ENCODE measurements at regions not wholly inside any gene's neighbourhood (a gene's known extent, or its start where the extent isn't known, plus 50 kb on each side); places are given as distances from the start of the nearest gene placed in this dataset.
A peak's percentile ranks its signal among the peaks of the same experiment; 100 is the strongest.

DNA sequence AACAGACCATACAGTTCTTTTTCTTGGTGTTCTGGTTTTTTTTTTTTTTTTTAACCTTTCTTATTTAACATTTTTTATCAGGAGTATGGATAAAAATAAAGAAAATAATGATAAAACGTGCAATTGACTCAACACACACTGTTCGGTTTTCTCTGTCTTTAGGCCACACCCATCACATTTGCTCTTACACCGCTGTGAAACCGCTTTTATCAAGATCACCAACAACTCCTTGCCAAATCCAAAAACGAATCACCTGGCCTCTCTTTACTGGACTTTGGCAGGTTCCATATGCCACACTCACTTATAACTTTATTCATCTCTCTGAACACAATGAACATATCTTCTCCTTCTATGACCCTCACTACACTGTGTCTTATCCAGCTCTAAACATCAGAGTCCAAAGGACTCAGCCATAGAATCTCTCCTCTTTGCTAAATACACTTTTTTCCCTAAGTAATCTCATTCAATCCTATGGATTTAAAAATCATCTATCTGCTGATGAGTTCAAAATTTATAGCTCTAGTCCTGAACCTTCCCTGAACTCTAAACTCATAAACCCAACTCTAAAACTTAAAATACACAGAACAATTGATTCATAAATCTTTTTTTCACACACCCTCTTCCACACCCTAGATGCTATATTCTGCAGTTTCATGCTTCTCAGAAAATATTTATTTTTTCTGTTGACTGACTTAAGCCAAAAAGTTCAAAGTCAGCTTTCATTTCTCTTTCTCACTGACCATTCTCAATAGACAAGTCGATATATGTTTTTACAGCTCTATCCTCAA, 800.6 kb upstream of the SOX9 start:
- no peak for DNase-seq (ENCODE audit: low read depth)

DNA sequence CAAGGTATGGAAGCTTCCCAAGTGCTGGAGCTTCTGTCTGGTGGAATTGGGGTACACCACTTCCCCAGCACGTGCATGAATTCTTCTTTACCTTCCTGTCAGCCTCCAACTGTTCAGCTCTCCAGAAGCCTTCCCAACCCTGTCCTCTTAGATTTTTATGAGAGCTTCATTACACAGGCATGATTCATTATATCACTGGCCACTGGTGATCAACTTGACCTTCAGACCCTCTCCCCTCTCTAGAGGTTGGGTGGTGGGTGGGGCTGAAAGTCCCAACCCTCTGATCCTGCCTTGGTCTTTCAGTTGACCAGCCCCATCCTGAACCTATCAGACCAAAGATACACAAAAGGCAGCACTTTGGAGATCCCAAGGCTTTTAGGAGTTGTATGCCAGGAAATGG, 795.7 kb upstream of the SOX9 start:
- no peak for DNase-seq (ENCODE audit: low read depth)

DNA sequence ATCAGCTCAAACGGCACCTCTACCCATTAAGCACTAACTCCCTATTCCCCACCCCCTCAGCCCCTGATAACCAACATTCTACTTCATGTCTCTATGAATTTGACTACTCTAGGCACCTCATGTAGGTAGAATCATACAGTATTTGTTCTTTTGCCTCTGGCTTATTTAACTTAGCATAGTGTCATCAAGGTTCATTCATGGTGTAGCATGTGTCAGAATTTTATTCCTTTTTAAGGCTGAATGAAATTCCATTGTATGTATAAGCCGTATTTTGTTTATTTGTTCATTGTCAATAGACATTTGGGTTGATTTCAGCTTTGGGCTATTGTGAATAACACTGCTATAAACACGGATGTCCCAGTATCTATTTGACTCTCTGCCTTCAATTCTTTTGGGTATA, 794.9 kb upstream of the SOX9 start:
- no peak for DNase-seq (ENCODE audit: low read depth)

DNA sequence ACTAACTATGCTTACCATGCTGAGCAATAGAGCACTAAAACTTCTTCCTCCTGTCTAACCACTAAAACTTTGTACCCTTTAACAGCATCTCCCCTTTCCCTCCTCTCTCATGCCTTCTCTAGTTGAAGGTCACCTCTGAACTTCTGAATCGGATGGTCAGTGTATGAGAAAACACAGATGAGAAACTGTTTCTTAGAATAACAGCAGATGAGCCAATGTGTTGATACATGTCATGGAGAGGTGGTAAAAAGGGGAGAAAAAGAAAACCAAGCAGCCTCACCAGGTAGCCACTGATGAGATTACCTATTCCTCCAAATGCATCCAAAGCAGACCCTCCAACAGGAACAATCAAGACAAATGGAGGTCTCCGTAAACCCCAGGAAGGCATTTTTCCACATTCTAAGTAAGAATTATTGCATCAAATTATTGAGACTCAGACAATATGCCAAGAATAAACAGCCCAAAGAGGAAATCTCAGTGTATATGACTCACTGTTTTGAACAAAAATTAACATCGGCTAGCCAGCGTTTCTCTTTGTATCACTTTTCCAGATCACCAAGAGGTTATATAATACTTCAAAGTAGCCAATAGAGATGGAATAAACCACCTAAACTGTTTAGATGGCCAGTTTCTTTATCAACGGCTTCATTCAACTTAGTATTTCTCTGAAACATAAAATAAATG, 793.3 kb upstream of the SOX9 start:
- peak; percentile 43 for DNase-seq (ENCODE audit: low read depth)

DNA sequence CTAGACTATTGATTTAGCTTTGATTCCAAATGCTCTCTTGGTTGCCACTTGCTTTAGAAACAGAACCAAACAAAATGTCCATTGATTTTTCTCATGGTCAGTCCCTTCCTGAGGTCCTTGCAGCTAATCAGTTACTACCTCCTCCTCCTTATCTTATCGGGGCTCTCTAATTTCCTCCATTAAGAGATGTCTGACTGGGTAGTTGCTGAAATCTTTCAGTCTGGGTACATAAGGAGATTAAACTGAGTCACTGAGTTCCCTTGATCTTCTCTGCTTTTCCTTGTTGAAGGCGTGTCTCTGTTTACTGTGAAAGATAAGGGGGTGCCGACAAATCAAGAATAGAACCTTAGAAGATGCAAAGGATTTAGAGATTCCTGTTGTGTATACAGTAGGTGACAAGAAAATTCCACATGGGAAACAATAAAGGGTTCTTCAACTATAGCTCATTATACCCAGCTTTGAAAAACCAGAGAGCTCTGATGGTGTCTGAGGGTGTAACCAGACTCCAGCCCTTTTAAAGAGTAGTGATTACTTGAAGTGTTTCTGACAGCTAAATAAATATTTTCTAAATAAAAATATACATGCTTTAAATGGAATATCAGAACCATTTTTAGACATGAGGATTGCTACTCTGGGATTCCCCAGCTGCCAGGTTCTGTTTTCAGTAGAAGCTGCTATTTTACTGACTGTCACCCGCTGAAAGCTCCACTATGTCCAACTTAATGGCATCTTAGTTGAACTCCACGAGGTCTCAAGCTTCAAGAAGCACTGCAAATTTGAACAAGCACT, 791.3 kb upstream of the SOX9 start:
- no peak for DNase-seq (ENCODE audit: low read depth)

DNA sequence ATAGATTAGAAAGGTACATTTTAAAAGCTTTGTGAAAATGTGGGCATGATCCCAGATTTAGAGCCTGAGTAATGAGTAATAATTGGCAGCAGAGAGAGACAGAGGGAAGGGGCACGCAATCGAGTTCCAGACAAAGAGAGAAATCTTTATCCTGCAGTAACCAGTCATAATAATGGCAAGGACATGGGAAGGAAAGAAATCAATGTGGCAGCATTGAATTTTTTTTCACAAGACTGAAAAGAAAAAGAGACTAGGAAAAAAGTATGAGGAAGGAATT, 790.8 kb upstream of the SOX9 start:
- no peak for DNase-seq (ENCODE audit: low read depth)

DNA sequence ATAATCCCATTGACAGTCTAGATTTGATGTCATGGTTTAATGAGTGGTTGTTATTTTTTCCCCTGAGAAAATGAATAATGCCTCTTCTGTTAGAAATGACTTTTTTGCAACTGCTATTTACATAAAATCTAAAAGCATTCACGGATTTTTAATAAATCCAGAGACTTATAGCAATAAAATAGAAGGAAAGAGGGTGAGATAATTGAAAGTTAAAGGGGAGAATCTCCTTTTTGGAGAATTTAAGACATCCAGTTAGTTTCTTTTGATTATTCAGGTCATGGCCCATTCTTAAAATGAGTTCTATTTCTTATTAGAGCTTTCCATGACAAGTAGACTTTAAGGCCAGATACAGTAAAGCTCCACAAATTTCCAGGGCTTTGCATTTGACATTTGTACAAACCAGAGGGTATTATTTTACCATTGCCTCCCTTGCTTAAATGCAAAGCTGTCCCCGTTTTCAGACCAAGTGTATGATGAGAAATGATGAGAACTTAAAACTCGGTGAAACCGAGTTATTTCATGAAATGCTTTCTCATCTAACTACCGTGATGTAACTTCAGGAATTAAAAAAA, 789.0 kb upstream of the SOX9 start:
- no peak for DNase-seq (ENCODE audit: low read depth)

DNA sequence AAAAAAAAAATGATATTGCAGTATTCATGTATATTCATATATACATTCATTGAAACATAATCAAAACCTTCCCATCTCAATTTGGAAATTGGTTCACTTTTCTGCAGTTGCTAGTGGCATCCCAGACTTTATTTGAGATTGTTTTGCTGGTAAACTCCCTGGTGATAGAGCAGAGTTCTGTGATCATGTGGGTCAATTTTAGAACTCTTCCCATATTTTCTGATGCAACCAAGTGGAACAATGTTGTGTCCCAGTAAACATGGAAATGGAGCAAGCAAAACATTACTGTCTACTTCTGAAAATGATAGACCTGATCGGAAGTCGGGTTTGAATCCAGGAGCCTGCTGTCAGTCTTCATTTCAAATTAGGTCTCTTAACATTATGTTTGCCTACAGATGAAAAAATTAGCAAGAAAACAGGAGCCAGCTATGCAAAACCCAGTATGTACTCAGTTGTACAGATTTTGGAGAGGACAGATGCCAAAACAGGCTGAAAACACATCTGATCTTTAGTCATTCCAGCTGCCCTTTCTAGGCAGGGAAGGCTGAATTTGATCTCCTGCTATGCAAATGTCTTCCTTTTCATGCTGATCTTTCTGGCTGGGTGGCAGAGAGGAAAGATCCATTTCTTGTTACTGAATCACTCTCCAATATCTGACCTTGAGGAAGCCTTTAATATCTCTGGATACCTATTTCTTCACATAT, 786.6 kb upstream of the SOX9 start:
- no peak for DNase-seq (ENCODE audit: low read depth)

DNA sequence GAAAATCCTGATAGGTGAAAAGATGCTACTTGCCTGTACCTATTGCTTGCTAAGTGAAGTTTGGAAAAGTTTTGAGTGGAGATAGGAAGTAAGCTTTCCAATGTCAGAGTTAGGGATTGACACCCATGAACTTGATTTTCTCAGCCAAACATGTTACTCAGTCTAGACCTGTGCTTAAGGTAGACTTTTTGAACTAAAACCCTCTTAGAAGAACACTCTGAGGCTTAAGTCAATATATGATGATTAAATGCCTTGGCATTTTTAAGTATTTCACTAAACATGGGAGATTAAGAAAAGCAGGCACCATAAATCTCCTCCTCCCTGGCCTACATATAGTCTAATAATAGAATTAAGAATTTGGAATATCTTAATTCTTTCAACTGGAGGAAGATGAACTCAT, 785.6 kb upstream of the SOX9 start:
- DNase-seq (ENCODE audit: low read depth) = no peak

DNA sequence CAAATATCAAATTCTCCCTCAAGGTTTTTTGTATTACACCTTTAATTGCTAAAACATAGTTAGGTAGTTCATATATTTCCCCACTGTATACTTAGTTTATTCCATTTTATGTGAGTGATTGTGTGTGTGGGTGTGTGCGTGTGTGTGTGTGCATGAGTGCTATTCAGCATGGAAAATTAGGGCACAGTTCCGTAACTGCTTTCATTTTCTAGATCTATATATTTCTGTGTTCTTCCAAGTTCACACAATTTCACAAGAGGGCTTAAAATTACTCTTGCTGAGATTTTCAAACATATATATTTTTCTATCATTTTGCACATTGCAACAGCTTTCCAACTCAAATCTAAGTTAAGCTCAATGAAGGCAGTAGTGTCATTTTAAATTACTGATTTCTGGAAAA, 782.9 kb upstream of the SOX9 start:
- DNase-seq (ENCODE audit: low read depth) = no peak

DNA sequence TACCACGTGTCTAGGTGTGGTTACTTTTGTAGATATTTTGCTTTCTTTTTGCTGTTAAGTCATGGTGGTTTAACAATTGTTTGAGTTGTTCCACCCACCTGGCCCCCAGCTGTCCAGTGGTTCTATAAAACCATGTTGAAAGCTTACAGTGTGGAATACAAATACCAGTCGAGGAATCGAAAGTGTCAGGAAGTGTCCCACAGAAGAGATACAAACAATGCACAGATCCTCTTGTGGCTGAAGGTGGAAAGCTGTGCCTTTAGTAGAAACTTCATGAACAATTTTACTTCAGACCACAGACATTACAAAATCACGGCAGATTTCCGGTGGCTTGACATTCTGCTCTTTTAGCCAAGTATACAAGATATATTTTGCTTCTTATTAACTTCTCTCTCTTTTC, 782.4 kb upstream of the SOX9 start:
- peak; percentile 67 for DNase-seq (ENCODE audit: low read depth)

DNA sequence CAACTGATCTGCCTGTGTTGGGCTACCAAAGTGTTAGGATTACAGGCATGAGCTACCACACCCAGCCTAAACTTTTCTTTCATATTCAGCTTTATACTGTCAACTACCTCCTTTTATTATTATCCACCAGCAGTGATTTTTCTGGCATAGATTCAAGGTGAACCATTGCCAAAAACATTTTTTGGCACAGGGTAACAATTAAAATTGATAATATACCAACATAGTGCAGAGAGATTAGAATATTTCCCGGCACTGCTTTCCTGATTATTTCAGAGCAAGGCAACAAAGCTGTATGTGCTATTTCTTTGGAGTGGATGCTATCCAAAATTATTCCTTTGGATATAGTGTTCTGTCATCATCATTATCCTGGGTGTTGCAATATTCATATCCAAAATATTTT, 781.6 kb upstream of the SOX9 start:
- no peak for DNase-seq (ENCODE audit: low read depth)

DNA sequence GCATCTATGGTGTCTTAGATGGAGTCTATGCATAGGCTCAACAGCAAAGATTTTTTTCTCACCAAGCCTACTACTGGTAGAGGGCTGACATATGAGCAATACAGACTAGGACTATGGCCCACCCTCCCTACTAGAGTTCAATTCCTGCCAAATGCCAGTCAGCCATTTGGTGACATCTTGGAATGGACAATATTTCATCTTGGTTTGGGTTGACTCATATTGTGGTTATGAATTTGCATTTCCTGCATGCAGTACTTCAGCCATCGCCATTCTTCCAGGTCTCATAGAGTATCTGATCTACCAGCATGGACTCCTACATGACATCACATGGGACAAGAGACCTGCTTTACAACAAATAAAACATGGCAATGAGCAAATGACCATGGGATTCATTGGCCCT, 778.1 kb upstream of the SOX9 start:
- DNase-seq (ENCODE audit: low read depth) = peak; percentile 63

DNA sequence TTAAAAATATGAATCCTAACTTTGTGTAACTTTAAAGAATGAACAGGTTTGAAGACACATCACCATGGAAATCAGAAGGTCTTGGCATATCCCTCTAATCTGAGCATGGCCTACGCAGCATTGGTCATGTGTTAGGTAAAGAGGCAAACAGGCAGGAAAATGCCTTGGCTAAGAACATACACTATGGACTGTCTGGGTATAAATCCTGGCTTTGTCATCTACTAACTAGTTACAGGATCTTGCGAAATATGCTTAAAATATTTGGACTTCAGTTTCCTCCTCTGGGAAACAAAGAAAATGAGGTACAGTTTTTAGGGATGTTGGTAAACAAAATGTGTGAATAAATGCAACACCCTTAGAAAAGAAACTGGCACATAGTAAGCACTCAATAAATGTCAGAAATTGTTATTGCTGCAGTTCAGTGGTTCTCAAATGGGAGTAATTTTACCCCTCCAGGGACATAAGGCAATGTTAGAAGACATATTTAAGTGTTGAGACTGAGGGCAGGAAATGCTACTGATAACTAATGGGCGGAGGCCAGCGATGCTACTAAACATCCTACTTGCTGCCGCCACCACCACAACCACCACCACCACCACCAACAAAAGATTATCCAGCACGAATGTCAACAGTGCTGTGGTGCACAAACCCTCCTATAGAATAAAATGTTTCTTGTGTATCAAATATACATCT, 770.8 kb upstream of the SOX9 start:
- no peak for DNase-seq (ENCODE audit: low read depth)

DNA sequence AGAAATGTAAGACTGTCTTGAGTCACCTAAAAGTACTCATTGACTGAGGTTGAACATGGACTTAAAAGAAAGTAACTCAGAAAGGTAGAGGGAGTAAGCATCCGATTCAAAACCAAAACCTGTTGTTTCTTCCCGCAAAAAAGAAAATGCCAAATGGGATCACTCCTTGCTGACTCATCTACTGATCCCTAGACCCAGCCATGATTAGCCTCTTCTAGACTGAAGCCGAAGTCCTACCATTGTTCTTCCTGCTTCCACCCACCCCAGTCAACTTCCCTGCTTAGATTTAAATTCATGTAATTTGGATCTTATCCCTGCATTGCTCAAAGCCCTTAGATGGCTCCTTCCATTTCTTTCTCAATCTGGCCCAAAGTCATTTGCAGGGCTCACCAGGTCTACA, 760.5 kb upstream of the SOX9 start:
- peak; percentile 33 for DNase-seq (ENCODE audit: low read depth)

DNA sequence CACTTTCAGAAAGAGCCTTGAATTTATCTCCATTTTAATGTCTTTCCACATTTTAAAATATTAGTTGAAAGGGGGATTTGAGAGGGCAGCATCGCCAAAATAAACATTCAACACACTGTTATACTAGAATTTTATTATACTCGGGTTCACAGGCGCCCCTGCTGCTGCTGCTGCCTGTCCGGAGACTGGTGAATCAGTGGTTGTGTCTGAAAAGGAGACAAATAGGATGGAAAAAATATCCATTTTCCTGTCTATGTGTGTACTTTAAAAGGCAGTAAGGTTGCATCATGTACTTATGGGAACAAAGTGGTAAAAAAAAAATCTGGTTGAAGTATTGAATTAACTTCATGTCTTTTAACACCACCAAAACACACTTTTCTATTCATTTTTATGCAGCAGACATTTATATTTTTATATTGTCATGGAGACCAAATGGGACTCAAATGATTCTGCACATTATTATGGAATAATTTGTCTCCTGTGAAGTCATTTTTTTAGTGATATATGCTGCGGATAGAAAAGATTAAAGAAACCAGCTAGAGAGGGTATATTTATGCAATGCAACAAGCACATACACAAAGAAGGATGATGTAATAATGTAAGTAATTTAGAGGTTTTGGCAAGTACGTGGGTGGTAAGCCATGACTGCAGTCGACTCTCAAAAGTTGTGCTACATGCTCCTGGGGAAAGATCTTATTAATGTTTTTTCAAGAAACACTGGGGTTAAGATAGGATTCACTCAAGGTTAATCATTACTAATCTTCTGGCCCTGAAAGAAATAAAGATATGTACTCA, 759.0 kb upstream of the SOX9 start:
- no peak for DNase-seq (ENCODE audit: low read depth)

DNA sequence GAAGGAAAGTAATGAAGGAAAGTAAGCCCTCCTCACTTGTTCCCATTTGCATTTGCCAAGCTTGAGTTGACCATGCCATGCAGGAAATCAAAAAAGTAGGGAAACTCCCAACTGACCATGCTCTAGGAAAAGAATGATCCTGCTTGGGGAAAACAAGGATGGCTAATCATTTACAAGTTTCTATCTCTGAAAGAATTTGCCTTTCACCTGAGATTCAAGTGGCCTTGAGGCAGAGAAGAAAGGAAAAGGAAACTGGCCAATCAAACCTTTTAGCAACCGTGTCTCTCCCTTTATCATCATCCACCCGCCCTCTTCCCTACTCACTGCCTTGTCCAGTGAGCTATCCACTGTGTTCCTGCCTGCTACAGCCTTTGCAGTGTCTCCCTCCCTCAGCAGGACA, 757.2 kb upstream of the SOX9 start:
- DNase-seq (ENCODE audit: low read depth) = no peak

DNA sequence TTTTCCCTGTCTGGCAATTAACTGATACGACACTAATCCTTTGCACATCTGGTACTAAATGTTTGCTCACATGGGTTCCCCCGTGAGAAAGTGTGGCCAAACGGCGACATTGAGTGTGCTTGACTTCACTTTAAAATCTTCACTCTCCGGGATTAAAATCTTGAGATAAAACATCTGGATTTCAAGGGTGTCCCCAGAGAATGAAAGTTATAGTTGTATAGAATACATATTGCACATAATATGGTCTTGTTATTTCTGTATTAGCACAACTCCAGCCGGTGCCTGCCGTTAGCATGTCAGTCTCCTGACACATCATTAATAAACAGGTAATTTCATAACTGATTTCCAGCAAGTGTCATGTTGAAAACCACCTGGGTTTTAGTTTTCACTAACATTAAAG, 749.0 kb upstream of the SOX9 start:
- DNase-seq (ENCODE audit: low read depth) = no peak

DNA sequence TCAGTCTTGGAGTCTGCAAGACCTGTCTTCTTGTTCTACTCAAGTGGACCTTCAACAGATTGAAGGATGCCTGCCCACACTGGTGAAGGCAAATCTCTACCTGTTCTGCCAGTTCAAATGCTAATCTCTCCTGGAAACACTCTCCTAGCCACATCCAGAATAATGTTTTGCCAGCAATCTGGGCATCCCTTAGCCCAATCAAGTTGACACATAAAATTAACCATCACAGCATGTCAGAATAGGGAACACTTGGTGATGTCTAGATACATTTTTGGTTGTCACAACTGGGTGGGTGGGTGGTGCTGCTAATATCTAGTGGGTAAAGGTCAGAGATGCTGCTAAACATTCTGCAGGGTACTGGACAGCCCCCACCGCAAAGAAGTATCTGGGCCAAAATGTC, 744.9 kb upstream of the SOX9 start:
- no peak for DNase-seq (ENCODE audit: low read depth)

DNA sequence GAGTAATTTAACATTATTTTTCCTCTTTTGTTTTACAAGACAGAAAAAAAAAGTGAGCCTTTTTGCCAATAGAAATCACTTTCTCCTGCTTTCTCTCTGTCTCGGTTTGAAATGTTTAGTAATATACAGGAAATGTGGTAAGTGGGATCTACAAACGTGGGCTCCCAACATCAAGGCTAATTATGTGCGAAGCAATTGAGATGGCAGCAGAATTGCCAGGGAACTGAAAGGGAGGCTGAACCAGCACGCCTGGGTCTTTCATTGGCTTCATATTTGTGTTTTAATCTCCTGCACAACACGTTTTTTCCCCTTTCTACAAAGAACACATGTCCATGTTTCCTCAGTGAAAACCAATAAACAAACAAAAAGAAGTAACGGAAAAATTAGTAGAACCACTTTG, 743.9 kb upstream of the SOX9 start:
- DNase-seq (ENCODE audit: low read depth) = no peak

Data from HT1080 (cell line).